HG03565 (cell line): ENCODE measurements at regions not wholly inside any gene's neighbourhood (a gene's known extent, or its start where the extent isn't known, plus 50 kb on each side); places are given as distances from the start of the nearest gene placed in this dataset.

Source experiments
- ATAC-seq: cut with Tn5 transposase; IDR thresholded peaks from one replicate; pipeline ENCODE4 v1.9.1; 2021; ENCODE audit warnings: mild to moderate bottlenecking, moderate library complexity; ENCODE audit not compliant: unreplicated experiment

- no peak for ATAC-seq
Observed at GRCh38 chr1:164953098-164953497, 394.1 kb downstream of the PBX1 start.

GRCh38 chr1:164951508-164951907 lies 392.5 kb downstream of the PBX1 start:
- ATAC-seq, result no peak

GRCh38 chr1:164950541-164950986 lies 391.6 kb downstream of the PBX1 start:
- ATAC-seq, result no peak

GRCh38 chr1:164949771-164950471 lies 390.9 kb downstream of the PBX1 start:
- no peak for ATAC-seq

GRCh38 chr1:164948101-164948500 lies 389.1 kb downstream of the PBX1 start:
- no peak for ATAC-seq

- ATAC-seq, result no peak
Observed at GRCh38 chr1:164937291-164937690, 378.3 kb downstream of the PBX1 start.

- no peak for ATAC-seq
Observed at GRCh38 chr1:164932580-164932979, 373.6 kb downstream of the PBX1 start.

- ATAC-seq, result no peak
Observed at GRCh38 chr1:164930833-164931232, 371.8 kb downstream of the PBX1 start.

- no peak for ATAC-seq
Observed at GRCh38 chr1:164930241-164930640, 371.3 kb downstream of the PBX1 start.

- ATAC-seq, result no peak
Observed at GRCh38 chr1:164928232-164928812, 369.3 kb downstream of the PBX1 start.

GRCh38 chr1:164926107-164926506 lies 367.1 kb downstream of the PBX1 start:
- no peak for ATAC-seq

- ATAC-seq, result no peak
Observed at GRCh38 chr1:164922585-164922984, 363.6 kb downstream of the PBX1 start.

- no peak for ATAC-seq
Observed at GRCh38 chr1:164921493-164921892, 362.5 kb downstream of the PBX1 start.

- no peak for ATAC-seq
Observed at GRCh38 chr1:164918140-164918539, 359.2 kb downstream of the PBX1 start.

GRCh38 chr1:164914208-164914607 lies 355.2 kb downstream of the PBX1 start:
- ATAC-seq, result no peak

GRCh38 chr1:164912290-164912689 lies 353.3 kb downstream of the PBX1 start:
- no peak for ATAC-seq

GRCh38 chr1:164910671-164911070 lies 351.7 kb downstream of the PBX1 start:
- no peak for ATAC-seq

GRCh38 chr1:164907666-164908065 lies 348.7 kb downstream of the PBX1 start:
- ATAC-seq, result no peak

GRCh38 chr1:164905869-164906268 lies 346.9 kb downstream of the PBX1 start:
- no peak for ATAC-seq

- ATAC-seq, result no peak
Observed at GRCh38 chr1:164902491-164902890, 343.5 kb downstream of the PBX1 start.
